HG03025 (cell line): ENCODE measurements at regions not wholly inside any gene's neighbourhood (a gene's known extent, or its start where the extent isn't known, plus 50 kb on each side); places are given as distances from the start of the nearest gene placed in this dataset.
"Not testable (repeated sequence)": the region's sequence is repeated elsewhere in the genome, so short reads cannot be mapped to it uniquely, and the experiment has no call there.

Source experiments
- ATAC-seq: cut with Tn5 transposase; IDR thresholded peaks from one replicate; pipeline ENCODE4 v1.9.1; 2021; ENCODE audit warnings: mild to moderate bottlenecking, moderate library complexity; ENCODE audit not compliant: unreplicated experiment, low FRiP score

DNA sequence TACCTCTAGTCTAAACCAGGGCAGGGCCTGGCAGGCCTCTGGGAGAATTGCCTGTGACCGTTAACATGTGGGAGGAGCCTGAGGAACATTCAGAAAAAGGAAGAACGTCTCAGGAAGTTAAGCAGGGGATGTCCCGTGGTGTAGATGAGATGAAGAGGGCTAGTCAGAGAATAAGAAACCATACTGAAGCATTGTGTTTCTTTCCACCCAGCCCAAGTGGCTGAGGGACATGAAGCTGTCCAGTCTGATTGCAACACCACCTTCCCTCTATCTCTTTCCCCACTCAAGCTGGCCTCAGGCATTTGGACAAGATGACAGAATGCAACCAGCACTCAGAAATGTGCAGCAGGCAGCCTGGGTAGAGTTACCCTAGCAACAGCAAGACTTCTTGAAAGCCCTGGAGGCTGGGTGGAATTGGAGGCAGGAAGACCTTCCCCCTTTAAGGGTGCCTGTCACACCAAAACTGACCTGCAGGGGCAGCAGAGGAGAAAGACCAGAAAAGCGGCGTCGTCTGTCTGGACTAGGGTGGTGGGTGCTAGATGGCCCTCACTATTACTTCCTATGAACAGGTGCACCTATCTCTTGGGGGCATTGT, 186.1 kb downstream of the UNC5CL start:
- no peak for ATAC-seq

GRCh38 chr6:40849546-40849945, 189.5 kb downstream of the UNC5CL start:
- ATAC-seq = no peak

DNA sequence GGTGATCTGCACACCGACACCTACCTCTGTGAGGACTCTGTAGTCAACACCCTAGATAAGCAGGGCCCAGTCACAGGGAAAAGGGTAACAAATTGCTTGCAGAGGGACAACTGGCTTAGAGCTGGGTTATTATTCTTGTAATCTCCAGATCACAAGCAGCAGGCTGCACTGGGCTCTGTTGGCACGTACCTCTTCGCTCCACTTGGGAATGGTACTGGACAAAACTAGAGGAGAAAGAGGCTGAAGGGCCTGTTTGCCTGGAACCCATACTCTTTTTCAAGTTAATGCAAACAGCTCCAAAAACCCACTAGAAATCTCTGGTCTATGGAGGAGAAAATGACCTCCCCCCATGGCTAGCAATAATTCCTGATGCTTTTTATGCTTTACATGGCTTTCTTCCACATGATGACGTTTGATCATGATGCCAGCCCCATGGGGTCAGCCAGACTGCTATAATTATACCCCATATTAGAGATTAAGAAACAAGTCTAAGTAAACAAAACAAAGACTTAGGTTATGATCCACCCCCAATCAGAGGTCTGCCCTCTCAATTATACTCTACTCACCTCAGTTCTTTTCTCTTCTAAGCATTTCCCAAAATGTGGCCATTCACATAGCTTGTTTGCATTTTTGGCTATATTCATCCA, 190.0 kb downstream of the UNC5CL start:
- no peak for ATAC-seq

GRCh38 chr6:40848038-40848437, 191.0 kb downstream of the UNC5CL start:
- no peak for ATAC-seq

DNA sequence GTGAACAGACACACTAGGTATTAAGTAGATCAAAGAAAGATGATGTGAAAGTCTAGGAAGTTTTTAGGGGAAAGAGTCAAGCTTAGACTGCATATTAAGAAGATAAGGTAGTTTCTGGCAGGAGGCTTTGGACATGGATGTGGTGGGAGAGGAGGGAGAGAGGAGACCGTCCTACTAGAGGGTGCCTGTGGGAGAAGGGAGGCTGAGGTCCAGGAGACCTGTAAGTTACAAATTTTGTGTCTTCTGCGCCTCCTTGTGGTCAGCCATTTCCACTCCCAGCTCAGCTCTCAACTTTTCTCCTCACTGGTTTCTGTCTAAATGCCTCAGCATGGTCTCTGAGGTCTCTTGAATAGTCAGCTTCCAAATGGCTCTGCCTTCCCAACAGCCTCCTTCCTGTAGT, 193.5 kb downstream of the UNC5CL start:
- ATAC-seq = no peak

GRCh38 chr6:40844246-40844645, 194.8 kb downstream of the UNC5CL start:
- no peak for ATAC-seq

DNA sequence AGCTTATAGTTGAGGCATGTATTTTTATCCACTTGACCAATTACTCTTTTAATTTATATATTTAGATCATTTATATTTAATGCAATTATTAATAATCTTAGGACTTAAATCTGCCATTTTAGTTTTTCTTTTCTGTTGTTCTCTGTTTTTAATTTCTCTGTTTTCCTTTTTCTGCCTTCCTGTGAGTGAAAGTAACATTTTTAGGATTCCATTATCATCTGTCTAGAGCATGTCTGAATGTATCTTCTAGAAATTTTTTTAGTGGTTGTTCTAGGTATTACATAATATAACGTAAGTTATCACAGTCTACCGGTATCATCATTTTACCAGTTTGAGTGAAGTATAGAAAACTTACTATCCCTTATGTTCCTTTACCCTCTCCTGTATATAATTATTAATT, 197.3 kb downstream of the UNC5CL start:
- ATAC-seq = no peak

DNA sequence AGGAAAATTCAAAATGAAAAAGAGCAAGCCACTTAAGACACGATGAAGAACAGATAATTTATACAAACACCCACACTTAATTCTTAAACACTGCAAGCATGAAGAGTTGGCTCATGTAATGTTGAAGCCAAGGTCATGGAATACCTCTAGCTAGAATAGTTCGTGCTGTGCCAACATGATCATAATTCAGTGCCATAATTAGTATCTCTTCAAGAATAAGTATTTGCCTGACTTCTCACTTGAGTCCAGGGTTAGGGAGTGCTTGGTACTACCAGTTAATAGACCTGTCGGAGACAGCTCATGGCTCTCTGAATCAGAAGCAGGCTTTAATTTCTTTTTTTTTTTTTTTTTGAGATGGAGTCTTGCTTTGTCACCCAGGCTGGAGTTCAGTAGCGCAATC, 206.3 kb downstream of the UNC5CL start:
- no peak for ATAC-seq

DNA sequence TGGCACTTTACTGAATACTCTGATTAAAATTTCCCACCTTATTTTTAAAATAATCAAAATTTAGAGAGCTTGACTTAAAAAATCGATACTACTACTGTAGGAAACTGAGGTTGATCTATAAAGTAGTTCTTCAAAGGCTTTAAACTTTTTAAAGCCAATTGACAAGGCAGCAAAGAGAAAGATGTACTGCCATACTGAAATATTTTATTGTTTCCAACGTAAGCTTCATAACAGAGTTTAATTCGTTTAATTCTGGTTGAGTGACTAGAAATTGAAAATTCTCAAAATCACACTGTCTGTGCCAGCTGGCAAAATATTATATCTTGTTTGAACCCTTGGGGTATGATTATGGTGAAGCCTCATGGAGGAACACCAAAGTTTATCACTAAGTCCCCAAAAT, 207.6 kb downstream of the UNC5CL start:
- ATAC-seq = no peak

GRCh38 chr6:40825102-40825501, 213.9 kb downstream of the UNC5CL start:
- no peak for ATAC-seq

DNA sequence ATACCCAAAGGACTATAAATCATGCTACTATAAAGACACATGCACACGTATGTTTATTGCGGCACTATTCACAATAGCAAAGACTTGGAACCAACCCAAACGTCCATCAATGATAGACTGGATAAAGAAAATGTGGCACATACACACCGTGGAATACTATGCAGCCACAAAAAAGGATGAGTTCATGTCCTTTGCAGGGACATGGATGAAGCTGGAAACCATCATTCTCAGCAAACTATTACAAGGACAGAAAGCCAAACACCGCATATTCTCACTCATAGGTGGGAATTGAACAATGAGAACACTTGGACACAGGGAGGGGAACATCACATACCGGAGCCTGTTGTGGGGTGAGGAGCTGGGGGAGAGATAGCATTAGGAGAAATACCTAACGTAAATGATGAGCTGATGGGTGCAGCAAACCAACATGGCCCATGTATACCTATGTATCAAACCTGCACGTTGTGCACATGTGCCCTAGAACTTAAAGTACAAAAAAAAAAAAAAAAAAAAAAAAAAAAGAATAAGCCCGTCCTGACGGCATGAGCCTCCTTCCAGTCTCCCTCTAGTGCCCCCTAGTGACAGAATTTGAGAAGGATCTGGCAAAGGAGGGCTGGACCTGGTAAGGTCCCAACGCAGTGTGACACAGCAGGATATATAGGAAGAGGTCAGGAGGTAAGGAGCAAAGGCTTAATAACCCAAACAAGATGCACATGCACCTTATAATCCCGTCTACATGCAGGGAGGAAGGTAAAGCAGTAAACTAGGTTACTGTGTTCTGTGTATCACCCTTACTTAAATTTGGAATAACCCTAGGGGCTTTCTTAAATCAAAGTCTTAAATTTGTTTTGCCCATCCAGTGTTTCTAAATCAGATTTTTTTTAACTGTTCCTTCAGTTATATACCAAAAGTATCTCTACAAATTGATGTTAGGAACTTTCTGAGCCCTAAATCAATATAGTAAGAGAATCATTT, 214.8 kb downstream of the UNC5CL start:
- ATAC-seq = not testable (repeated sequence)

DNA sequence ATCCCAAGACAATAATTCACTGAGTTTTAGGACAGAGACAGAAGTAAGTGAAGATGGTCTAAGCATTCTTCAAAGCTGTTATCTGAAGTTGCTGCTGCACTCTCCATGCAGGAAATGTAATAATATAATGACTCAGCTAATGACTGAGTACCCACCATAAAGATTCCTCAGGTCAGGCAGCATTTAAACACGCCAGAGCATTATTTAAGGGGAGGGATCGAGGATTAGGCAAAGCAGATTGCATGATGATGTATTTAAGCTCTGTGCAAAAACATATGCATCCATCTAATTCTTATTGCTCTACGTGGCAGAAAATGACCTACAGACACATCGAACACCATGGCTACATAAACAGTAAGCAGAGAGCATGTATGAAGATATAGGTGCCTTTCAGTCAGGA, 216.4 kb downstream of the UNC5CL start:
- no peak for ATAC-seq

DNA sequence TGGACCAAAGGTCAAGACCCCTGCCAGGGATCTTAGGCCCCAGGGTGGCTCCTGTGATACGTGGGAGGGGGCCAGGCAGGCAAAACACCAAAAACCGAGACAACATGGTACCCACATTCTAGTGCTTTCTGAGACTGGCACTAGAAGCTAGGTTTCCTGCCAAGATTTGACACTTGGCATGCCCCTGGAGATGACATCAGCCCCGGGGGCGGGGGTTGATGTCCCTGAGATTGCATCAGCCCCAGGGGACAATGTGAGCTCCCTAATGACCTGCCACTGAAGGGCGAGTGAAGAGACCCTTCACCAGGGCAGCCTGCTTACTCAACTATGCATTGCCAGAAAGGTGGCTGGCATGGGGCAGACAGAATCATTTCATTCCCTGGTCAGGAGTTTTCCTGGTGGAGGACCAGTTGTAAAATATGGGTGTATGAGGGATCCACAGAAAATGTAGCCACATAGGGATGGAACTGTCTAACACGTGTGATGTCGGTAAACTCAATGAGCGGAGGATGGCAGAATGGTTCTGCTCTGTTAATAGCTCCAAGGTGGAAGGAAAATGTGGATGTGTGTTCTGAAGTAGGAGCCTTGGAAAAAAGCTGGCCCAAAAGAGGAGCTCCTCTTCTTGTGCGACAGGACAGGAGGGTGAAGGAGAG, 219.7 kb downstream of the UNC5CL start:
- ATAC-seq = no peak

GRCh38 chr6:40817369-40817768, 221.7 kb downstream of the UNC5CL start:
- ATAC-seq = no peak

GRCh38 chr6:40816601-40817000, 222.4 kb downstream of the UNC5CL start:
- no peak for ATAC-seq

DNA sequence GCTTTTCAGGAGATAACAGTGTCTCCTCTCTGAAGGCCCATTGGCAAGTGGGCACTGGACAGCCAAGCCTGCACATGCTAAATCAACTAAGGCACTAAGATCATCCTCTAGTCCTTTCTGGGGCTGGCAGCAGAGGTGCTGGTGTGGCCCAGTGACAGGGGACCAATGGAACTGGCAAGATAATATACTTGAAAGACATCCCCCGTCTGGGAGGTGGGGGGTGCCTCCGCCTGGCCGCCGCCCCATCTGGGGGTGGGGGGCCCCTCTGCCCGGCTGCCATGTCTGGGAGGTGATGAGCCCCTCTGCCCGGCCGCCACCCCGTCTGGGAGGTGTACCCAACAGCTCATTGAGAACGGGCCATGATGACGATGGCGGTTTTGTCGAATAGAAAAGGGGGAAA, 223.3 kb downstream of the UNC5CL start:
- no peak for ATAC-seq

- ATAC-seq = no peak
These were observed 223.0 kb upstream of the LRFN2 start for GRCh38 chr6:40810171-40810570.

DNA sequence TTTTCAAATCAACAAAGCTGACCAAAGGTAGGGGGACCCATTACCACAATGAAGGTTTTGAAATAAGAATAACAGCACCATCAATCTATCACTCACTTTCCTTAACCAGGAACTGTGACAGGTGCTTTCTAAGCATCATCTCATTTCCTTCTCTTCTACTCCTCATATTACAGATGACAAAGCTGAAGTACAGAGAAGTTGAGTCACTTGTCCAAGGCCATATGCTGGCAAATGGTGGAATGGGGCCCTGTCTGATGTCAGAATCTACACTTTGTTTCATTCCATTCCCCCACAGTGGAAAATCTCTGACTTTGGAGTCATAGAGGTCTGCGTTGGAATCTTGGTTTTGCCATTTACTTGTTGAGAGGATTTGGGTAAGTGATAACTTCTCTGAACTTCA, 222.5 kb upstream of the LRFN2 start:
- no peak for ATAC-seq

DNA sequence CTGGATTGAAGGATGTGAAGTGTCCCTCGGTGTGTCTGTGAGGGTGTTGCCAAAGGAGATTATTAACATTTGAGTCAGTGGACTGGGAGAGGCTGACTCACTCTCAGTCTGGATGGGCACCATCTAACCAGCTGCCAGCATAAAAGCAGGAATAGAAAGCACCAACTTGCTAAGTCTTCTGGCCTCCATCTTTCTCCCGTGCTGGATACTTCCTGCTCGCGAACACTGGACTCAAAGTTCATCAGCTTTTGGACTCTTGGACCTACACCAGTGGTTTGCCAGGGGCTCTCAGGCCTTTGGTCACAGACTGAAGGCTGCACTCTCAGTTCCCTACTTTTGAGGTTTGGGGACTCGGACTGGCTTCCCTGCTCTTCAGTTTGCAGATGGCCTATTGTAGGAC, 220.3 kb upstream of the LRFN2 start:
- ATAC-seq = no peak

DNA sequence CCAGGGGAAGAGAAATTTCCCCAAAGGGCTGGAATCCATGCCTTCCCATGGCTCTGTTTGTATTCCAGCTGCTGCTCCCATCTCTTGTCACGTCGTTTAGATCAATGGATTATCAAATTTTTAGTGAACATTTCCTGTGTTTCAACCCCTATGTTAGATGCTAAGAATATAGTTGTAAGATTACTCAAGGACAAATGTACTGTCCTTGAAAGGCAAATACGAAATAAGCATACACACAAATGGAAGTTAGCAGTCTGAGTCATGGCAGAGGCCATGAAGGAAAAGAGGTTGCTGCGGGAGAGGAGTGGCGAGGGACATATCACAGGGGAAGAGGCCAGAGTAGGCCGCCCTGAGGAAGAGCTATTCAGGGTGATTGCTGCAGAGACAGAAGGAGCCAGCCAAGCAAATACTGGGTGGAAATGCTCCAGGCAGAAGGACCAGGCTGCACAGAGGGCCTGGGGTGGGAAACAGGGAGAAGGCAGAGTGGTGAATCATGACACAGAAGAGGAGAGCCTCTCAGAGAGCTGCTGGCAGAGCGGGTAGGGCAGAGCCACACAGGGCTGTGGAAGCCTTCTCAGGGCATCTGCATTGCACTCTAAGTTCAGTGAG, 219.2 kb upstream of the LRFN2 start:
- no peak for ATAC-seq

GRCh38 chr6:40805336-40805735, 218.2 kb upstream of the LRFN2 start:
- no peak for ATAC-seq
